ENCODE measurements at regions not wholly inside any gene's neighbourhood (a gene's known extent, or its start where the extent isn't known, plus 50 kb on each side); places are given as distances from the start of the nearest gene placed in this dataset.

- TF ChIP-seq CTCF (conservative IDR thresholded peaks at IDR 0.05) (no peak), EZH2 (IDR thresholded peaks at IDR 0.05; ENCODE audit: low read depth) (no peak)
These were observed 456.0 kb downstream of the TUSC7 start for GRCh38 chr3:117165601-117166051.

Data from PC-9 (cell line).